Kidney (tissue), 13 donors: ENCODE measurements at regions not wholly inside any gene's neighbourhood (a gene's known extent, or its start where the extent isn't known, plus 50 kb on each side); places are given as distances from the start of the nearest gene placed in this dataset.

Source experiments
- DNase-seq, 5 donors: peaks; one replicate each; pipeline ENCODE4 v3.0.0-alpha.2; 2013 to 2020
- FAIRE-seq: peaks from 2 replicates; lab custom pipeline; 2012; peaks lifted over from hg19 to GRCh38; lab: Jason Lieb, UNC
- H3K27ac ChIP-seq, 2 donors: one replicate each; pipeline ENCODE4 v1.7.0; 2013; ENCODE audit warnings: low read depth in 2 of 2, low read length in 2 of 2, inconsistent platforms in 1 of 2
- H3K27me3 ChIP-seq: one replicate; pipeline ENCODE4 v1.7.1; 2013; ENCODE audit warnings: low read length, inconsistent platforms; ENCODE audit not compliant: control insufficient read depth, insufficient read depth
- H3K36me3 ChIP-seq, 3 donors: one replicate each; pipeline versions ENCODE4 v1.7.0 to v1.7.1; 2013; ENCODE audit warnings: low read length in 3 of 3, control low read depth in 1 of 3, inconsistent platforms in 1 of 3; ENCODE audit not compliant: insufficient read depth in 3 of 3, control insufficient read depth in 2 of 3
- H3K4me1 ChIP-seq, 3 donors: one replicate each; pipeline versions ENCODE4 v1.7.0 to v1.7.1; 2013; ENCODE audit warnings: low read length in 3 of 3, inconsistent platforms in 1 of 3, low read depth in 1 of 3; ENCODE audit not compliant: control insufficient read depth in 2 of 3, insufficient read depth in 2 of 3
- H3K4me3 ChIP-seq, 3 donors: one replicate each; pipeline versions ENCODE4 v1.7.0 to v1.8.1; 2013; ENCODE audit warnings: low read length in 3 of 3, control low read depth in 1 of 3, inconsistent platforms in 1 of 3
- H3K9ac ChIP-seq, 3 donors: one replicate each; pipeline versions ENCODE4 v1.7.0 to v1.7.1; 2013; ENCODE audit warnings: low read length in 3 of 3, control low read depth in 1 of 3, inconsistent platforms in 1 of 3
- H3K9me3 ChIP-seq, 3 donors: one replicate each; pipeline versions ENCODE4 v1.7.0 to v1.7.1; 2013; ENCODE audit warnings: low read length in 3 of 3, control low read depth in 1 of 3, inconsistent platforms in 1 of 3; ENCODE audit not compliant: control insufficient read depth in 2 of 3, insufficient read depth in 1 of 3
- intact Hi-C: fragments of 100-400 bp; cut with DNase I; formaldehyde crosslinking; loops from one replicate; pipeline ENCODE4 v1.11.1; 2022
- TF ChIP-seq, protein P1 (sequence below): IDR thresholded peaks from 3 replicates; pipeline ENCODE4 v1.5.1; 2012; ENCODE audit warnings: mild to moderate bottlenecking, moderate library complexity, borderline replicate concordance; ENCODE audit not compliant: insufficient read depth; ENCODE audit errors: extremely low read depth
- donor health status: control.
- donor health status: control.
- donor health status: control.
- donor health status: control.
- donor health status: control.
- donor health status: DM: yes; HTN: yes; CAD: no.
- donor health status: Normal renal cell carcinoma (clear cell type).

DNA sequence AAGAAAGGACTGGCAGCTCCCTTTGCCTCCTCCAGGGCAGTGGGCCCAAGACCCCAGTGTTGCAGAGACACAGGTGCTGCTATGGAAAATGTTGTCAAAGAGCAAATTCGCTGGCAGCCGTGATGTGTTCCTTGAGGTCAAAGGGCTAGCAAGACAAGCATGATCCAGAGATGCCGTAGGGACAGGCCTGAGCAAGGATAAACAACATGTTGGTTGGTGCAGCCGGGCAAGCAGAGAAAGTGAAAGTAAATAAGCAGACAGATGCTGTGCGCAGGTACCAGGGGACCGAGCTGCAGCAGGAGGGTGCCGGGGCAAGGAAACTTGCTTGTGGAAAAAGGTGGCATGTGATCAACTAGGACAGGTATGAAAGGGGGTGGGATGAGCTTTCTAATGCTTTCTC lies 125.5 kb upstream of the NECTIN1 start:
- Histone ChIP-seq H3K9ac (no peak overlapping the region), H3K27me3 (no peaks in the 10 kb centered on the region), H3K36me3 (no peaks in the 10 kb centered on the region), H3K4me3 (peak overlapping the region in 2 of 3 donors; percentile 20 to 30), H3K9me3 (no peaks in the 10 kb centered on the region), H3K4me1 (no peaks in the 10 kb centered on the region), H3K27ac (no peak overlapping the region)
- FAIRE-seq (no peak), DNase-seq (no peak)
- TF ChIP-seq, protein P1, sequence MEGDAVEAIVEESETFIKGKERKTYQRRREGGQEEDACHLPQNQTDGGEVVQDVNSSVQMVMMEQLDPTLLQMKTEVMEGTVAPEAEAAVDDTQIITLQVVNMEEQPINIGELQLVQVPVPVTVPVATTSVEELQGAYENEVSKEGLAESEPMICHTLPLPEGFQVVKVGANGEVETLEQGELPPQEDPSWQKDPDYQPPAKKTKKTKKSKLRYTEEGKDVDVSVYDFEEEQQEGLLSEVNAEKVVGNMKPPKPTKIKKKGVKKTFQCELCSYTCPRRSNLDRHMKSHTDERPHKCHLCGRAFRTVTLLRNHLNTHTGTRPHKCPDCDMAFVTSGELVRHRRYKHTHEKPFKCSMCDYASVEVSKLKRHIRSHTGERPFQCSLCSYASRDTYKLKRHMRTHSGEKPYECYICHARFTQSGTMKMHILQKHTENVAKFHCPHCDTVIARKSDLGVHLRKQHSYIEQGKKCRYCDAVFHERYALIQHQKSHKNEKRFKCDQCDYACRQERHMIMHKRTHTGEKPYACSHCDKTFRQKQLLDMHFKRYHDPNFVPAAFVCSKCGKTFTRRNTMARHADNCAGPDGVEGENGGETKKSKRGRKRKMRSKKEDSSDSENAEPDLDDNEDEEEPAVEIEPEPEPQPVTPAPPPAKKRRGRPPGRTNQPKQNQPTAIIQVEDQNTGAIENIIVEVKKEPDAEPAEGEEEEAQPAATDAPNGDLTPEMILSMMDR, result no peak
- intact Hi-C loops, result no loop called here

DNA sequence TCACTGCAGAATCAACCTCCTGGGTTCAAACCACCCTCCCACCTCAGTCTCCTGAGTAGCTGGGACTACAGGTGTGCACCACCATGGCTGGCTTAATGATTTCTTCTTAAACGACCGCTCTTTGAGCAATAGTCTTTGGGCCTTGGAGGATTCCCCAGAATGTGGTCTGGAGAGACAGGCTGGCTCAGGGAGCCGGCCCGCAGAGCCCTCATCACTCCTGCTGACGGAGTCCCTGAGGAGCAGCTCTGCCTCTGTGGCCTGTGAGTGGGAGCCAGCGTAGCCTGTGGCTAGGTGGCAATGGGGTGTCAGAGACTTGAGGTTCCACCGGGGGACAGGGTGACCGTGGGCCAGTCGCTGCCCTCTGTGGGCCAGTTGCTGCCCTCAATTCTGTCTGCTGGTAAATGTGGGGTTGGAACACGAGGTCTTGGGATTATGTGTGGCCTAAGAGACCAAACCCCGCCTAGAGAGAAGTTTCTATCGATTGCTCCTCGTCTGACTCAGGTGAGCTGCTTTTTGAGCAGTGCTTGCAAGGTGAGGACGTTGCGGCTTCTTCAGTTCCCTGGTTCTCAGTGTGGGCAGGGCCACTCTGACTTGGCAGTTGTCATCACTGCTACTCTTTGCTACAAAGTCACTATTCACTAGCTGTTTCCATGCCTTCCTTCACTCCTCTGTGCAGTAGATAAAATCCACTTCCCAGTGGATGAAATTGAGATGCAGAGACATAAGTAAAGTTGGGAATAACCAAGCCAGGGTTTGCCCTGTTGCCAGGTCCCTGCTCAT lies 124.8 kb upstream of the NECTIN1 start:
- no peaks in the 10 kb centered on the region for H3K4me1 ChIP-seq
- H3K9ac ChIP-seq, result no peak overlapping the region
- H3K4me3 ChIP-seq, result no peak overlapping the region
- DNase-seq (no peak), FAIRE-seq (no peak)
- no peak overlapping the region for H3K27ac ChIP-seq
- no peaks in the 10 kb centered on the region for H3K9me3 ChIP-seq
- intact Hi-C loops, result no loop called here
- TF ChIP-seq, protein P1, result no peak
- H3K27me3 ChIP-seq, result no peaks in the 10 kb centered on the region
- no peaks in the 10 kb centered on the region for H3K36me3 ChIP-seq

DNA sequence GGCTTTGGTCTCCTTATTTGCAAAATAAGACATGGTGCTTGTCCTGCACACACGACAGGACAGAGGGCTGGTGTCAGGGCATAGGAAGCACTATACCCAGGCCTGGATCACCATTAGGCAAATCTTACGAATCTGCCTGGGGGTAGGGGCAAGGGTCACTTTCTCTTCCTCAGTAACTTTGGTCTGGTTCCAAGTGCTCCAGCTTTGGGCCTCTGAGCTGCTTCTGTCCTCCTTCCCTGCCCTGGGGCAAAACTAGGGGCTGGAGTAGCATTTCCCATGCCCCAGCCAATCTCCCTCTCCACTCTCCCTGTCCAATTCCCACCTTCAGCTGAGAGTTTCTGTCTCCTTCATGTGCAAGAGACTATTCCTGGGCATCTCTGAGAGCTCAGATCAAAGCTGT lies 123.7 kb upstream of the NECTIN1 start:
- FAIRE-seq, result no peak
- TF ChIP-seq, protein P1, result no peak
- Histone ChIP-seq H3K27ac (no peak overlapping the region), H3K9ac (no peak overlapping the region), H3K4me1 (no peaks in the 10 kb centered on the region), H3K27me3 (no peaks in the 10 kb centered on the region), H3K9me3 (no peaks in the 10 kb centered on the region), H3K36me3 (no peaks in the 10 kb centered on the region), H3K4me3 (no peak overlapping the region)
- intact Hi-C loops, result no loop called here
- DNase-seq, result no peak
